DMS 273 (cell line): ENCODE measurements at regions not wholly inside any gene's neighbourhood (a gene's known extent, or its start where the extent isn't known, plus 50 kb on each side); places are given as distances from the start of the nearest gene placed in this dataset.
"Not testable (repeated sequence)": the region's sequence is repeated elsewhere in the genome, so short reads cannot be mapped to it uniquely, and the experiment has no call there.

Experiments
- DNase-seq: peaks from one replicate; lab custom pipeline; 2025; ENCODE audit not compliant: unreplicated experiment; lab: John Stamatoyannopoulos, UW

GRCh38 chr2:203585516-203585915 lies 50.4 kb upstream of the RAPH1 start:
- DNase-seq, result peak; percentile 42

- no peak for DNase-seq
These were observed 51.1 kb upstream of the RAPH1 start for GRCh38 chr2:203586206-203586605.

- DNase-seq, result no peak
These were observed 51.6 kb upstream of the RAPH1 start for GRCh38 chr2:203586696-203587095.

GRCh38 chr2:203590496-203590895 lies 55.4 kb upstream of the RAPH1 start:
- DNase-seq, result no peak

GRCh38 chr2:203591642-203592041 lies 56.5 kb upstream of the RAPH1 start:
- no peak for DNase-seq

GRCh38 chr2:203592470-203592869 lies 57.4 kb upstream of the RAPH1 start:
- DNase-seq, result no peak

- no peak for DNase-seq
These were observed 59.4 kb upstream of the RAPH1 start for GRCh38 chr2:203594541-203594940.

GRCh38 chr2:203596183-203596582 lies 61.1 kb upstream of the RAPH1 start:
- DNase-seq, result no peak

GRCh38 chr2:203599509-203599908 lies 64.4 kb upstream of the RAPH1 start:
- DNase-seq, result no peak

- no peak for DNase-seq
These were observed 65.2 kb upstream of the RAPH1 start for GRCh38 chr2:203600286-203600685.

GRCh38 chr2:203603456-203604389 lies 68.6 kb upstream of the RAPH1 start:
- no peak for DNase-seq

GRCh38 chr2:203605302-203605701 lies 70.2 kb upstream of the RAPH1 start:
- no peak for DNase-seq

- DNase-seq, result no peak
These were observed 71.0 kb upstream of the RAPH1 start for GRCh38 chr2:203606051-203606450.

- DNase-seq, result no peak
These were observed 75.5 kb upstream of the RAPH1 start for GRCh38 chr2:203610558-203610957.

GRCh38 chr2:203612246-203612645 lies 77.1 kb upstream of the RAPH1 start:
- DNase-seq, result no peak

GRCh38 chr2:203619267-203619878 lies 84.3 kb upstream of the RAPH1 start:
- DNase-seq, result no peak

- no peak for DNase-seq
These were observed 84.4 kb upstream of the CD28 start for GRCh38 chr2:203621981-203622515.

GRCh38 chr2:203623096-203623495 lies 83.3 kb upstream of the CD28 start:
- no peak for DNase-seq

- DNase-seq, result no peak
These were observed 82.8 kb upstream of the CD28 start for GRCh38 chr2:203623661-203624060.

GRCh38 chr2:203625701-203626100 lies 80.7 kb upstream of the CD28 start:
- DNase-seq, result no peak

- DNase-seq, result not testable (repeated sequence)
These were observed 80.2 kb upstream of the CD28 start for GRCh38 chr2:203626247-203626646.
